Keratinocyte (primary cell): ENCODE measurements at regions not wholly inside any gene's neighbourhood (a gene's known extent, or its start where the extent isn't known, plus 50 kb on each side); places are given as distances from the start of the nearest gene placed in this dataset.

Source experiments
- DNase-seq: peaks from one replicate; pipeline ENCODE4 v3.0.0-alpha.2; 2011; ENCODE audit warnings: low read depth, missing footprints, low spot score
- FAIRE-seq: peaks from 2 replicates; lab custom pipeline; 2011; peaks lifted over from hg19 to GRCh38; lab: Jason Lieb, UNC
- H2AFZ ChIP-seq: 2 replicates; pipeline ENCODE4 v1.6.0; 2012; ENCODE audit warnings: low read length, control low read depth, inconsistent platforms; ENCODE audit not compliant: control insufficient read depth
- H3K27ac ChIP-seq: 2 replicates; pipeline ENCODE4 v1.5.1; 2011; ENCODE audit warnings: low read length; ENCODE audit not compliant: control insufficient read depth, insufficient read depth
- H3K27me3 ChIP-seq: 3 replicates; pipeline ENCODE4 v1.6.0; 2011; ENCODE audit warnings: low read length; ENCODE audit not compliant: control insufficient read depth, insufficient read depth; ENCODE audit errors: extremely low read depth
- H3K36me3 ChIP-seq, 2 experiments: 2 replicates in 1 of 2; 3 replicates in 1 of 2; pipeline ENCODE4 v1.5.1; 2011; ENCODE audit warnings: low read length in 2 of 2, mild to moderate bottlenecking in 1 of 2; ENCODE audit not compliant: control insufficient read depth in 2 of 2, insufficient read depth in 2 of 2; ENCODE audit errors: extremely low read depth in 1 of 2
- H3K4me1 ChIP-seq: 3 replicates; pipeline ENCODE4 v1.5.1; 2011; ENCODE audit warnings: low read length; ENCODE audit not compliant: control insufficient read depth, insufficient read depth; ENCODE audit errors: extremely low read depth
- H3K4me2 ChIP-seq: 3 replicates; pipeline ENCODE4 v1.6.0; 2011; ENCODE audit warnings: low read depth, low read length; ENCODE audit not compliant: control insufficient read depth, insufficient read depth; ENCODE audit errors: extremely low read depth
- H3K4me3 ChIP-seq, 3 experiments: fragments of 200-600 bp in 1 of 3; sonication (generic) in 1 of 3; 2 replicates in 2 of 3; 3 replicates in 1 of 3; pipeline ENCODE4 v1.5.1; 2011 to 2016; ENCODE audit warnings: low read length in 3 of 3, mild to moderate bottlenecking in 3 of 3, control low read depth in 2 of 3, inconsistent platforms in 1 of 3, low read depth in 1 of 3, mixed read lengths in 1 of 3, mixed run types in 1 of 3, moderate library complexity in 1 of 3; ENCODE audit not compliant: control insufficient read depth in 2 of 3, insufficient read depth in 2 of 3; ENCODE audit errors: extremely low read depth in 1 of 3
- H3K79me2 ChIP-seq: 2 replicates; pipeline ENCODE4 v1.6.0; 2012; ENCODE audit warnings: low read length; ENCODE audit not compliant: control insufficient read depth, insufficient read depth
- H3K9ac ChIP-seq: 3 replicates; pipeline ENCODE4 v1.6.0; 2011; ENCODE audit warnings: low read length; ENCODE audit not compliant: control insufficient read depth, insufficient read depth; ENCODE audit errors: extremely low read depth
- H3K9me1 ChIP-seq: 3 replicates; pipeline ENCODE4 v1.6.0; 2011; ENCODE audit warnings: low read length; ENCODE audit not compliant: control insufficient read depth, insufficient read depth; ENCODE audit errors: extremely low read depth
- H3K9me3 ChIP-seq: 2 replicates; pipeline ENCODE4 v1.5.1; 2012; ENCODE audit warnings: low read depth, low read length; ENCODE audit not compliant: control insufficient read depth
- H4K20me1 ChIP-seq: 3 replicates; pipeline ENCODE4 v1.6.0; 2011; ENCODE audit warnings: low read length; ENCODE audit not compliant: control insufficient read depth, insufficient read depth; ENCODE audit errors: extremely low read depth
- EZH2 ChIP-seq: IDR thresholded peaks from one replicate; pipeline ENCODE4 v1.6.1; 2012; ENCODE audit warnings: inconsistent platforms, mild to moderate bottlenecking, low read length, moderate library complexity
- dilution Hi-C: fragments of 300-500 bp; cut with MboI; formaldehyde crosslinking; loops from one replicate; pipeline ENCODE4 v1.7.0; 2020; ENCODE audit warnings: low sequenced_read_pairs; ENCODE audit not compliant: extremely low pct_ligation_motif_present
- TF ChIP-seq, protein P1 (sequence below), 3 experiments: IDR thresholded peaks in 1 of 3; conservative IDR thresholded peaks in 1 of 3; optimal IDR thresholded peaks in 1 of 3; 2 replicates in 2 of 3; 3 replicates in 1 of 3; pipeline versions ENCODE3 to v1.5.1; 2011; ENCODE audit warnings: low read length in 3 of 3, mild to moderate bottlenecking in 3 of 3, moderate library complexity in 2 of 3, control low read depth in 1 of 3, inconsistent platforms in 1 of 3; ENCODE audit not compliant: insufficient read depth in 2 of 3; ENCODE audit errors: extremely low read depth in 1 of 3

DNA sequence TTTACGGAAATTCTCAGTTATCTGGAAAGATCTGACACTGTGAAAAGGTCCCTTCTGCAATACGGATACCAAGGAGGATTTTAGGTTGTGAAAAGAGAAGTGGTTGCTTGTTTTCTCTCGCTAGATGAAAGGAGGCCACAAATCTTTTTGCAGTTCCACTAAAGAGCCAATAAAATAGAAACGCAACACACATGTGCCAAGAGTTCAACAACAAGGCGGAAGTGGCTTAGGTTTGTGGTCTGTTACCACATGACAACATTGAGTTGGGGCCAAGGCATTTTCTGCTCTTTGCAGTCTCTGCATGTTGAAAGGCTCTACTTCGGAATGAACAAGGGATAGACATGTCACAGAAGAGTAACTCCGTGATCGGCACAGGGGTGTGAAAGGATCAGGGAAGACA is 115.7 kb upstream of the OSR1 start:
- dilution Hi-C loops, result no loop called here
- Histone ChIP-seq H3K27me3 (no peaks in the 10 kb centered on the region), H3K9ac (no peak overlapping the region), H3K9me1 (no peaks in the 10 kb centered on the region), H3K4me2 (no peak overlapping the region), H3K9me3 (no peaks in the 10 kb centered on the region), H2AFZ (no peak overlapping the region), H3K4me3 (no peak overlapping the region), H4K20me1 (no peaks in the 10 kb centered on the region), H3K36me3 (no peaks in the 10 kb centered on the region), H3K27ac (no peak overlapping the region), H3K4me1 (peaks cover 4% of the 10 kb centered on the region), H3K79me2 (no peaks in the 10 kb centered on the region)
- FAIRE-seq, result peak; percentile 78
- no peak for DNase-seq
- TF ChIP-seq EZH2, result no peak
- TF ChIP-seq, protein P1, sequence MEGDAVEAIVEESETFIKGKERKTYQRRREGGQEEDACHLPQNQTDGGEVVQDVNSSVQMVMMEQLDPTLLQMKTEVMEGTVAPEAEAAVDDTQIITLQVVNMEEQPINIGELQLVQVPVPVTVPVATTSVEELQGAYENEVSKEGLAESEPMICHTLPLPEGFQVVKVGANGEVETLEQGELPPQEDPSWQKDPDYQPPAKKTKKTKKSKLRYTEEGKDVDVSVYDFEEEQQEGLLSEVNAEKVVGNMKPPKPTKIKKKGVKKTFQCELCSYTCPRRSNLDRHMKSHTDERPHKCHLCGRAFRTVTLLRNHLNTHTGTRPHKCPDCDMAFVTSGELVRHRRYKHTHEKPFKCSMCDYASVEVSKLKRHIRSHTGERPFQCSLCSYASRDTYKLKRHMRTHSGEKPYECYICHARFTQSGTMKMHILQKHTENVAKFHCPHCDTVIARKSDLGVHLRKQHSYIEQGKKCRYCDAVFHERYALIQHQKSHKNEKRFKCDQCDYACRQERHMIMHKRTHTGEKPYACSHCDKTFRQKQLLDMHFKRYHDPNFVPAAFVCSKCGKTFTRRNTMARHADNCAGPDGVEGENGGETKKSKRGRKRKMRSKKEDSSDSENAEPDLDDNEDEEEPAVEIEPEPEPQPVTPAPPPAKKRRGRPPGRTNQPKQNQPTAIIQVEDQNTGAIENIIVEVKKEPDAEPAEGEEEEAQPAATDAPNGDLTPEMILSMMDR (optimal IDR thresholded peaks at IDR 0.05 in 1 of 3, IDR thresholded peaks at IDR 0.05 in 1 of 3, conservative IDR thresholded peaks at IDR 0.05 in 1 of 3; ENCODE audit: extremely low read depth in 1 of 3, insufficient read depth in 2 of 3, low read length in 3 of 3), result no peak

GRCh38 chr2:19473350-19473749 is 114.9 kb upstream of the OSR1 start:
- no peaks in the 10 kb centered on the region for H3K9me3 ChIP-seq
- H2AFZ ChIP-seq, result no peak overlapping the region
- H3K9me1 ChIP-seq, result no peaks in the 10 kb centered on the region
- no peak overlapping the region for H3K9ac ChIP-seq
- dilution Hi-C loops, result no loop called here
- H3K4me1 ChIP-seq, result peaks cover 4% of the 10 kb centered on the region
- no peaks in the 10 kb centered on the region for H3K36me3 ChIP-seq
- no peak overlapping the region for H3K27ac ChIP-seq
- H3K27me3 ChIP-seq, result no peaks in the 10 kb centered on the region
- no peak for FAIRE-seq
- H3K79me2 ChIP-seq, result no peaks in the 10 kb centered on the region
- H4K20me1 ChIP-seq, result no peaks in the 10 kb centered on the region
- no peak overlapping the region for H3K4me3 ChIP-seq
- DNase-seq, result no peak
- TF ChIP-seq, protein P1 (optimal IDR thresholded peaks at IDR 0.05 in 1 of 3, IDR thresholded peaks at IDR 0.05 in 1 of 3, conservative IDR thresholded peaks at IDR 0.05 in 1 of 3; ENCODE audit: extremely low read depth in 1 of 3, insufficient read depth in 2 of 3, low read length in 3 of 3), result no peak
- no peak for TF ChIP-seq EZH2
- H3K4me2 ChIP-seq, result no peak overlapping the region
